PFSK-1 (cell line): ENCODE measurements at regions not wholly inside any gene's neighbourhood (a gene's known extent, or its start where the extent isn't known, plus 50 kb on each side); places are given as distances from the start of the nearest gene placed in this dataset.

Source experiments
- FOXP2 ChIP-seq: optimal IDR thresholded peaks from 2 replicates; pipeline ENCODE3; 2011; ENCODE audit warnings: borderline replicate concordance, control low read depth, inconsistent platforms; ENCODE audit not compliant: insufficient read depth; ENCODE audit errors: extremely low read length, extremely low read depth
- POLR2AphosphoS5 ChIP-seq: IDR thresholded peaks from 2 replicates; pipeline ENCODE4 v1.6.1; 2012; ENCODE audit warnings: low read depth, mild to moderate bottlenecking, control low read depth, low read length, moderate library complexity
- REST ChIP-seq, 2 experiments: IDR thresholded peaks; 2 replicates each; pipeline versions ENCODE4 v1.6.1 to v1.8.0; 2011 to 2012; ENCODE audit warnings: low read depth in 2 of 2, low read length in 2 of 2, control low read depth in 1 of 2, inconsistent platforms in 1 of 2, mild to moderate bottlenecking in 1 of 2, moderate library complexity in 1 of 2; ENCODE audit not compliant: insufficient read depth in 1 of 2
- SIN3A ChIP-seq: IDR thresholded peaks from 2 replicates; pipeline ENCODE4 v1.6.1; 2012; ENCODE audit warnings: mild to moderate bottlenecking, low read length, moderate library complexity, borderline replicate concordance; ENCODE audit not compliant: insufficient read depth
- TAF1 ChIP-seq: IDR thresholded peaks from 2 replicates; pipeline ENCODE4 v1.6.1; 2012; ENCODE audit warnings: low read length, control low read depth, borderline replicate concordance; ENCODE audit not compliant: insufficient read depth

GRCh38 chr2:128628996-128629395, 310.3 kb upstream of the HS6ST1 start:
- TF ChIP-seq TAF1 (no peak), POLR2AphosphoS5 (no peak), REST (IDR thresholded peaks at IDR 0.05; ENCODE audit: insufficient read depth in 1 of 2, low read depth in 2 of 2, low read length in 2 of 2) (no peak), FOXP2 (no peak), SIN3A (no peak)
